IMR-90 (cell line): ENCODE measurements at regions not wholly inside any gene's neighbourhood (a gene's known extent, or its start where the extent isn't known, plus 50 kb on each side); places are given as distances from the start of the nearest gene placed in this dataset.

Source experiments
- ATAC-seq: fragments of 200-7000 bp; cut with Tn5 transposase; 2 replicates; pipeline ENCODE4 v1.9.1; 2020; ENCODE audit warnings: low read depth, mild to moderate bottlenecking, moderate library complexity
- BruUV-seq: library from RNA; stranded (reverse); fragments of 400-500 nt; replicated peaks from 2 replicates; lab custom pipeline; 2021; lab: Mats Ljungman, UMichigan
- CTCF ChIA-PET: fragments of 300-600 bp; formaldehyde crosslinking; extraction: SDS; loops from one replicate; lab custom pipeline; 2021; ENCODE audit warnings: antibody characterized with exemption; lab: Yijun Ruan, JAX
- POLR2A ChIA-PET: fragments of 300-600 bp; sonication (Branson Sonifier 250); formaldehyde crosslinking; loops from one replicate; lab custom pipeline; 2022; ENCODE audit warnings: antibody characterized with exemption; ENCODE audit not compliant: unreplicated experiment; lab: Charles Lee
- DNase-seq: peaks from one replicate; pipeline ENCODE4 v3.0.0; 2013
- H2AFZ ChIP-seq: replicated peaks from 2 replicates; pipeline ENCODE3; 2013; ENCODE audit warnings: low read length, mild to moderate bottlenecking; ENCODE audit not compliant: poor library complexity
- H2AK5ac ChIP-seq: 2 replicates; pipeline ENCODE4 v1.6.1; 2013; ENCODE audit warnings: low read depth, low read length, inconsistent platforms
- H2AK9ac ChIP-seq: replicated peaks from 2 replicates; pipeline ENCODE3; 2013; ENCODE audit warnings: mild to moderate bottlenecking, low read depth, low read length, moderate library complexity; ENCODE audit not compliant: poor library complexity
- H2BK120ac ChIP-seq: 2 replicates; pipeline ENCODE4 v1.6.1; 2013; ENCODE audit warnings: low read depth, low read length, inconsistent platforms
- H2BK15ac ChIP-seq: 3 replicates; pipeline ENCODE4 v1.6.1; 2013; ENCODE audit warnings: low read depth, low read length, inconsistent platforms
- H2BK20ac ChIP-seq: 2 replicates; pipeline ENCODE4 v1.6.1; 2013; ENCODE audit warnings: low read depth, mild to moderate bottlenecking, inconsistent platforms, low read length, moderate library complexity
- H2BK5ac ChIP-seq: 2 replicates; pipeline ENCODE4 v1.6.1; 2013; ENCODE audit warnings: mild to moderate bottlenecking, low read depth, low read length, inconsistent platforms; ENCODE audit not compliant: poor library complexity, severe bottlenecking
- H3K14ac ChIP-seq: replicated peaks from 2 replicates; pipeline ENCODE4 v1.6.1; 2013; ENCODE audit warnings: low read depth, low read length, inconsistent platforms
- H3K18ac ChIP-seq: 2 replicates; pipeline ENCODE4 v1.6.1; 2013; ENCODE audit warnings: low read depth, low read length, control low read depth
- H3K23ac ChIP-seq: 2 replicates; pipeline ENCODE4 v1.6.1; 2013; ENCODE audit warnings: low read depth, low read length, inconsistent platforms
- H3K27ac ChIP-seq: 2 replicates; pipeline ENCODE4 v1.5.1; 2013; ENCODE audit warnings: mild to moderate bottlenecking, control low read depth, low read length; ENCODE audit not compliant: insufficient read depth
- H3K27me3 ChIP-seq: 2 replicates; pipeline ENCODE4 v1.6.1; 2013; ENCODE audit warnings: low read length; ENCODE audit not compliant: control insufficient read depth, insufficient read depth
- H3K36me3 ChIP-seq: 2 replicates; pipeline ENCODE4 v1.6.1; 2013; ENCODE audit warnings: low read length, mixed read lengths; ENCODE audit not compliant: control insufficient read depth, insufficient read depth
- H3K4ac ChIP-seq: 2 replicates; pipeline ENCODE4 v1.6.1; 2013; ENCODE audit warnings: low read depth, low read length, inconsistent platforms
- H3K4me1 ChIP-seq: 2 replicates; pipeline ENCODE4 v1.6.1; 2013; ENCODE audit warnings: low read length, mixed read lengths; ENCODE audit not compliant: control insufficient read depth, insufficient read depth
- H3K4me2 ChIP-seq: 2 replicates; pipeline ENCODE4 v1.6.1; 2013; ENCODE audit warnings: low read depth, mild to moderate bottlenecking, control low read depth, low read length, moderate library complexity
- H3K4me3 ChIP-seq: 2 replicates; pipeline ENCODE4 v1.5.1; 2013; ENCODE audit warnings: low read depth, mild to moderate bottlenecking, control low read depth, low read length, moderate library complexity; ENCODE audit not compliant: insufficient read depth
- H3K56ac ChIP-seq: 2 replicates; pipeline ENCODE4 v1.6.1; 2013; ENCODE audit warnings: low read length, inconsistent platforms; ENCODE audit not compliant: insufficient read depth; ENCODE audit errors: extremely low read depth
- H3K79me1 ChIP-seq, 2 experiments: 2 replicates each; pipeline ENCODE4 v1.6.1; 2013; ENCODE audit warnings: low read length in 2 of 2, inconsistent platforms in 1 of 2, low read depth in 1 of 2
- H3K9ac ChIP-seq: 2 replicates; pipeline ENCODE4 v1.6.1; 2013; ENCODE audit warnings: low read depth, low read length, control low read depth
- H3K9me1 ChIP-seq: 2 replicates; pipeline ENCODE4 v1.6.1; 2013; ENCODE audit warnings: low read length, inconsistent platforms; ENCODE audit not compliant: insufficient read depth
- H3K9me3 ChIP-seq: 2 replicates; pipeline ENCODE4 v1.6.1; 2013; ENCODE audit warnings: low read length; ENCODE audit not compliant: control insufficient read depth, insufficient read depth
- H4K20me1 ChIP-seq: 2 replicates; pipeline ENCODE4 v1.6.1; 2013; ENCODE audit warnings: low read length, inconsistent platforms; ENCODE audit not compliant: insufficient read depth
- H4K5ac ChIP-seq: 2 replicates; pipeline ENCODE4 v1.6.1; 2013; ENCODE audit warnings: mild to moderate bottlenecking, low read depth, low read length, control low read depth
- H4K8ac ChIP-seq, 2 experiments: 2 replicates each; pipeline ENCODE4 v1.6.1; 2013; ENCODE audit warnings: low read depth in 2 of 2, low read length in 2 of 2, control low read depth in 1 of 2, inconsistent platforms in 1 of 2
- H4K91ac ChIP-seq: 2 replicates; pipeline ENCODE4 v1.6.1; 2013; ENCODE audit warnings: low read depth, low read length, inconsistent platforms; ENCODE audit not compliant: insufficient read depth
- BHLHE40 ChIP-seq: fragments of 150-350 bp; IDR thresholded peaks from 2 replicates; pipeline ENCODE4 v1.6.1; 2016; ENCODE audit warnings: mild to moderate bottlenecking, low read depth, low read length
- CEBPB ChIP-seq: IDR thresholded peaks from 2 replicates; pipeline ENCODE4 v1.6.1; 2012; ENCODE audit warnings: low read depth, low read length, improper control_type of control experiment
- CHD1 ChIP-seq: IDR thresholded peaks from 2 replicates; pipeline ENCODE4 v1.6.1; 2012; ENCODE audit warnings: low read depth, low read length, improper control_type of control experiment
- ELK1 ChIP-seq: fragments of 150-350 bp; IDR thresholded peaks from 2 replicates; pipeline ENCODE4 v1.6.1; 2016; ENCODE audit warnings: low read depth, mild to moderate bottlenecking, low read length, moderate library complexity, borderline replicate concordance
- FOS ChIP-seq: fragments of 150-350 bp; IDR thresholded peaks from 2 replicates; pipeline ENCODE4 v1.6.1; 2016; ENCODE audit warnings: low read depth, low read length
- MAFK ChIP-seq: IDR thresholded peaks from 2 replicates; pipeline ENCODE4 v1.6.1; 2012; ENCODE audit warnings: low read depth, low read length, improper control_type of control experiment
- MAZ ChIP-seq: IDR thresholded peaks from 2 replicates; pipeline ENCODE4 v1.6.1; 2012; ENCODE audit warnings: low read depth, mild to moderate bottlenecking, low read length, improper control_type of control experiment, moderate library complexity, borderline replicate concordance
- MXI1 ChIP-seq: IDR thresholded peaks from 2 replicates; pipeline ENCODE4 v1.6.1; 2012; ENCODE audit warnings: low read depth, mild to moderate bottlenecking, low read length, moderate library complexity, borderline replicate concordance
- NFE2L2 ChIP-seq: fragments of 150-350 bp; IDR thresholded peaks from 2 replicates; pipeline ENCODE4 v1.6.1; 2016; ENCODE audit warnings: low read depth, mild to moderate bottlenecking, low read length
- POLR2A ChIP-seq: IDR thresholded peaks from 2 replicates; pipeline ENCODE4 v1.6.1; 2012; ENCODE audit warnings: mild to moderate bottlenecking, low read depth, low read length
- RAD21 ChIP-seq: IDR thresholded peaks from 2 replicates; pipeline ENCODE4 v1.6.1; 2012; ENCODE audit warnings: low read length, improper control_type of control experiment
- RCOR1 ChIP-seq: IDR thresholded peaks from 2 replicates; pipeline ENCODE4 v1.6.1; 2012; ENCODE audit warnings: mild to moderate bottlenecking, low read length, improper control_type of control experiment; ENCODE audit not compliant: insufficient replicate concordance
- RFX5 ChIP-seq: IDR thresholded peaks from 2 replicates; pipeline ENCODE4 v1.8.0; 2012; ENCODE audit warnings: low read depth, mild to moderate bottlenecking, low read length, moderate library complexity
- SMC3 ChIP-seq: fragments of 150-350 bp; IDR thresholded peaks from 2 replicates; pipeline ENCODE4 v1.6.1; 2016; ENCODE audit warnings: low read depth, mild to moderate bottlenecking, antibody characterized with exemption, low read length, moderate library complexity
- dilution Hi-C: fragments of 300-500 bp; cut with HindIII; formaldehyde crosslinking; loops from one replicate; pipeline ENCODE4 v1.14.3; 2018; ENCODE audit warnings: low sequenced_read_pairs; ENCODE audit not compliant: unreplicated experiment
- in situ Hi-C: fragments of 300-500 bp; cut with MboI; formaldehyde crosslinking; loops from 3 replicates; pipeline ENCODE4 v1.14.3; 2019; ENCODE audit warnings: low sequenced_read_pairs, inconsistent platforms, mixed read lengths
- intact Hi-C: fragments of 100-400 bp; cut with micrococcal nuclease; formaldehyde crosslinking; loops from 2 replicates; pipeline ENCODE4 v1.10.0; 2022
- TF ChIP-seq, protein P1 (sequence below): conservative IDR thresholded peaks from 2 replicates; pipeline ENCODE4 v1.5.1; 2012; ENCODE audit warnings: mild to moderate bottlenecking, low read depth, low read length, improper control_type of control experiment
- TF ChIP-seq, protein P2 (sequence below): fragments of 150-350 bp; IDR thresholded peaks from 2 replicates; pipeline ENCODE4 v1.6.1; 2017; ENCODE audit warnings: mild to moderate bottlenecking, antibody characterized with exemption, low read length, low read depth

DNA sequence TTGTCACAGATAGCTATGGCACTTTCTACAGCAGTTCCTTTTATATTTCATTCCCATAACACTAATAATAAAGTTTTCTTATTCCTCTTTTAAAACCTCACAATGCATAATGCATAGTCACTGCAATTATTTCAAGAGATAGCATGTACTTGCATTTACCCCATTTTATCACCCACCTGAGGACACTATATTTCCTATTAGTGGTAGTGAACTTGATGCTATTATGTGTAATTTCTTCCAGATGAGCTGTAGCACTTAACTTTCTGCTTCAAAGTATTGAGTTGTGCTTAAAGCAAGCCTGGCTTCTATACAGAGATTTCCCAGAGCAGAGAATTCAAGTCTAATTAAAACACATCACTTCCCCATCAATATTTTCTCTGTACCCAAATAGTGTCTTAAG is 461.1 kb downstream of the HTR7 start:
- DNase-seq (no peak), ATAC-seq (no peak)
- Histone ChIP-seq H3K23ac (no peak overlapping the region), H4K20me1 (no peaks in the 10 kb centered on the region), H2AK5ac (no peak overlapping the region), H2AFZ (no peak overlapping the region), H3K56ac (no peak overlapping the region), H2BK120ac (no peak overlapping the region), H3K36me3 (no peaks in the 10 kb centered on the region), H4K5ac (no peak overlapping the region), H3K9me1 (no peaks in the 10 kb centered on the region), H3K9ac (no peak overlapping the region), H3K27me3 (no peaks in the 10 kb centered on the region), H4K91ac (no peak overlapping the region), H3K4me3 (no peak overlapping the region), H3K4me2 (no peak overlapping the region), H2BK5ac (no peak overlapping the region), H3K27ac (no peak overlapping the region), H2BK15ac (no peak overlapping the region), H2BK20ac (no peak overlapping the region), H4K8ac (no peak overlapping the region), H3K4me1 (no peaks in the 10 kb centered on the region), H3K9me3 (no peaks in the 10 kb centered on the region), H2AK9ac (no peak overlapping the region), H3K79me1 (no peaks in the 10 kb centered on the region), H3K18ac (no peak overlapping the region), H3K4ac (no peak overlapping the region), H3K14ac (no peak overlapping the region)
- no TSS peak for BruUV-seq
- ChIA-PET CTCF (no interaction called here), POLR2A (no interaction called here)
- dilution Hi-C loops (no loop called here), in situ Hi-C loops (no loop called here), intact Hi-C loops (no loop called here)
- TF ChIP-seq CHD1 (no peak), SMC3 (no peak), MAFK (no peak), MXI1 (no peak), POLR2A (no peak), RAD21 (no peak), RFX5 (no peak), ELK1 (no peak), RCOR1 (no peak), BHLHE40 (no peak), MAZ (no peak), FOS (no peak), CEBPB (no peak), NFE2L2 (no peak)
- TF ChIP-seq, protein P1, sequence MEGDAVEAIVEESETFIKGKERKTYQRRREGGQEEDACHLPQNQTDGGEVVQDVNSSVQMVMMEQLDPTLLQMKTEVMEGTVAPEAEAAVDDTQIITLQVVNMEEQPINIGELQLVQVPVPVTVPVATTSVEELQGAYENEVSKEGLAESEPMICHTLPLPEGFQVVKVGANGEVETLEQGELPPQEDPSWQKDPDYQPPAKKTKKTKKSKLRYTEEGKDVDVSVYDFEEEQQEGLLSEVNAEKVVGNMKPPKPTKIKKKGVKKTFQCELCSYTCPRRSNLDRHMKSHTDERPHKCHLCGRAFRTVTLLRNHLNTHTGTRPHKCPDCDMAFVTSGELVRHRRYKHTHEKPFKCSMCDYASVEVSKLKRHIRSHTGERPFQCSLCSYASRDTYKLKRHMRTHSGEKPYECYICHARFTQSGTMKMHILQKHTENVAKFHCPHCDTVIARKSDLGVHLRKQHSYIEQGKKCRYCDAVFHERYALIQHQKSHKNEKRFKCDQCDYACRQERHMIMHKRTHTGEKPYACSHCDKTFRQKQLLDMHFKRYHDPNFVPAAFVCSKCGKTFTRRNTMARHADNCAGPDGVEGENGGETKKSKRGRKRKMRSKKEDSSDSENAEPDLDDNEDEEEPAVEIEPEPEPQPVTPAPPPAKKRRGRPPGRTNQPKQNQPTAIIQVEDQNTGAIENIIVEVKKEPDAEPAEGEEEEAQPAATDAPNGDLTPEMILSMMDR: no peak
- TF ChIP-seq, protein P2, sequence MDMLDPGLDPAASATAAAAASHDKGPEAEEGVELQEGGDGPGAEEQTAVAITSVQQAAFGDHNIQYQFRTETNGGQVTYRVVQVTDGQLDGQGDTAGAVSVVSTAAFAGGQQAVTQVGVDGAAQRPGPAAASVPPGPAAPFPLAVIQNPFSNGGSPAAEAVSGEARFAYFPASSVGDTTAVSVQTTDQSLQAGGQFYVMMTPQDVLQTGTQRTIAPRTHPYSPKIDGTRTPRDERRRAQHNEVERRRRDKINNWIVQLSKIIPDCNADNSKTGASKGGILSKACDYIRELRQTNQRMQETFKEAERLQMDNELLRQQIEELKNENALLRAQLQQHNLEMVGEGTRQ: no peak
